ENCODE measurements at regions not wholly inside any gene's neighbourhood (a gene's known extent, or its start where the extent isn't known, plus 50 kb on each side); places are given as distances from the start of the nearest gene placed in this dataset.

DNA sequence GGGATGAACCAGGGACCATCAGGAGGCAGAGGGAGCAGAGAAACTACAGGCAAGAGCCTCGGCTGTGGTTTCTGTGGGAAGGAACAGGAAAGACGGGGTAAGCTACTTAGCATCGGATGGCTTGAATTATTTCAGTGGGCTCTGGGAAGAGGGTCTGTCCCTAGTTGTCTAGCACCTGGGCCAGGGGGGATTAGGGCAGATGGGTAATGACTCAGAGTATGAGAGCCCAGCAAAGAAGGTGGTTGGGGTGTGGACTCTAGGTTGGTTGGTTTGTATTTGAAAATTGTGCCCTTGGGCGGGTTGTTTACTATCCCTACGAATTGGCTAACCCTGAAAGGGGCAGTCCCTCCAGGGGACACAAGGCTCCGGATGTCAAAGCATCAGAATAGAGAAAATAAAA is 148.5 kb upstream of the TAB2 start:
- TF ChIP-seq NR2F6 (CRISPR knock-in tag; IDR thresholded peaks at IDR 0.05) = no peak
- no peak for TF ChIP-seq GATA2 (CRISPR knock-in tag; IDR thresholded peaks at IDR 0.05)
- TF ChIP-seq SAFB (IDR thresholded peaks at IDR 0.05; ENCODE audit: borderline replicate concordance, low read depth, low read length) = no peak
- no peak for TF ChIP-seq ASH1L (IDR thresholded peaks at IDR 0.05; ENCODE audit: borderline replicate concordance, low read depth, partially characterized antibody)
- TF ChIP-seq, protein P1, sequence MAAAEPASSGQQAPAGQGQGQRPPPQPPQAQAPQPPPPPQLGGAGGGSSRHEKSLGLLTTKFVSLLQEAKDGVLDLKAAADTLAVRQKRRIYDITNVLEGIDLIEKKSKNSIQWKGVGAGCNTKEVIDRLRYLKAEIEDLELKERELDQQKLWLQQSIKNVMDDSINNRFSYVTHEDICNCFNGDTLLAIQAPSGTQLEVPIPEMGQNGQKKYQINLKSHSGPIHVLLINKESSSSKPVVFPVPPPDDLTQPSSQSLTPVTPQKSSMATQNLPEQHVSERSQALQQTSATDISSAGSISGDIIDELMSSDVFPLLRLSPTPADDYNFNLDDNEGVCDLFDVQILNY (CRISPR knock-in tag; IDR thresholded peaks at IDR 0.05) = no peak
- TF ChIP-seq ZBED1 (IDR thresholded peaks at IDR 0.05) = no peak
- TF ChIP-seq, protein P2, sequence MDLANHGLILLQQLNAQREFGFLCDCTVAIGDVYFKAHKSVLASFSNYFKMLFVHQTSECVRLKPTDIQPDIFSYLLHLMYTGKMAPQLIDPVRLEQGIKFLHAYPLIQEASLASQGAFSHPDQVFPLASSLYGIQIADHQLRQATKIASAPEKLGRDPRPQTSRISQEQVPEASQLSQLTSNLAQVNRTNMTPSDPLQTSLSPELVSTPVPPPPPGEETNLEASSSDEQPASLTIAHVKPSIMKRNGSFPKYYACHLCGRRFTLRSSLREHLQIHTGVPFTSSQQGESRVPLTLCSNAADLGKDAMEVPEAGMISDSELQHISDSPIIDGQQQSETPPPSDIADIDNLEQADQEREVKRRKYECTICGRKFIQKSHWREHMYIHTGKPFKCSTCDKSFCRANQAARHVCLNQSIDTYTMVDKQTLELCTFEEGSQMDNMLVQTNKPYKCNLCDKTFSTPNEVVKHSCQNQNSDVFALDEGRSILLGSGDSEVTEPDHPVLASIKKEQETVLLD (IDR thresholded peaks at IDR 0.05) = no peak
- TF ChIP-seq, protein P3, sequence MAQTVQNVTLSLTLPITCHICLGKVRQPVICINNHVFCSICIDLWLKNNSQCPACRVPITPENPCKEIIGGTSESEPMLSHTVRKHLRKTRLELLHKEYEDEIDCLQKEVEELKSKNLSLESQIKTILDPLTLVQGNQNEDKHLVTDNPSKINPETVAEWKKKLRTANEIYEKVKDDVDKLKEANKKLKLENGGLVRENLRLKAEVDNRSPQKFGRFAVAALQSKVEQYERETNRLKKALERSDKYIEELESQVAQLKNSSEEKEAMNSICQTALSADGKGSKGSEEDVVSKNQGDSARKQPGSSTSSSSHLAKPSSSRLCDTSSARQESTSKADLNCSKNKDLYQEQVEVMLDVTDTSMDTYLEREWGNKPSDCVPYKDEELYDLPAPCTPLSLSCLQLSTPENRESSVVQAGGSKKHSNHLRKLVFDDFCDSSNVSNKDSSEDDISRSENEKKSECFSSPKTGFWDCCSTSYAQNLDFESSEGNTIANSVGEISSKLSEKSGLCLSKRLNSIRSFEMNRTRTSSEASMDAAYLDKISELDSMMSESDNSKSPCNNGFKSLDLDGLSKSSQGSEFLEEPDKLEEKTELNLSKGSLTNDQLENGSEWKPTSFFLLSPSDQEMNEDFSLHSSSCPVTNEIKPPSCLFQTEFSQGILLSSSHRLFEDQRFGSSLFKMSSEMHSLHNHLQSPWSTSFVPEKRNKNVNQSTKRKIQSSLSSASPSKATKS (CRISPR knock-in tag; IDR thresholded peaks at IDR 0.05) = no peak
- POLR2A ChIA-PET = interaction anchor here (1.4 kb wide), 1 partner anchor 18 kb away, joined by 3 read pairs; no protein-coding TSS in a partner anchor
- DNase-seq (ENCODE audit: extremely low read depth in 1 of 4, low spot score in 3 of 4) (no peak), FAIRE-seq (no peak), ATAC-seq (no peak)
- intact Hi-C loops (cut with micrococcal nuclease) = no loop called here
- Histone ChIP-seq H3K9me3 (replicated peaks; ENCODE audit: control insufficient read depth, insufficient read depth, low read depth, low read length) (no peaks in the 10 kb centered on the region), H3K27me3 (ENCODE audit: control insufficient read depth in 2 of 2, insufficient read depth in 2 of 2, low read length in 2 of 2) (peaks cover 2 to 3% of the 10 kb centered on the region in 2 experiments; a peak in 1 of 5 replicates), H3K27ac (ENCODE audit: extremely low read depth, low read depth, low read length) (no peak overlapping the region), H2AFZ (ENCODE audit: low read depth, low read length) (no peak overlapping the region), H3K79me2 (ENCODE audit: control insufficient read depth, insufficient read depth, low read length) (no peaks in the 10 kb centered on the region), H3K36me3 (ENCODE audit: control insufficient read depth, insufficient read depth, low read length) (no peaks in the 10 kb centered on the region), H3K9ac (ENCODE audit: insufficient read depth in 1 of 2, low read depth in 2 of 2, low read length in 2 of 2) (no peak overlapping the region), H3K4me3 (no peak overlapping the region), H3K4me2 (ENCODE audit: insufficient read depth, low read length) (no peak overlapping the region), H3K9me1 (ENCODE audit: control insufficient read depth, insufficient read depth, low read length) (no peaks in the 10 kb centered on the region), H4K20me1 (replicated peaks; ENCODE audit: control insufficient read depth, insufficient read depth, low read length) (no peaks in the 10 kb centered on the region), H3K4me1 (replicated peaks in 1 of 2; ENCODE audit: control insufficient read depth in 2 of 2, insufficient read depth in 2 of 2, low read length in 2 of 2) (peaks cover 3 to 6% of the 10 kb centered on the region in 2 experiments; a peak in 4 of 5 replicates)
- CTCF ChIA-PET (ENCODE audit: low intra/inter-chr PET ratio) = no interaction called here
- WGBS (ENCODE audit: insufficient coverage, low coverage, missing lambda C conversion rate) = 39% methylated on average over 6 of the region's 6 CpGs
- in situ Hi-C loops (cut with MboI) = no loop called here
- no TSS peak for BruUV-seq (replicated peaks)
